MM.1S (cell line): ENCODE measurements at regions not wholly inside any gene's neighbourhood (a gene's known extent, or its start where the extent isn't known, plus 50 kb on each side); places are given as distances from the start of the nearest gene placed in this dataset.

Experiments used
- DNase-seq: peaks from one replicate; pipeline ENCODE4 v3.0.0-alpha.2; 2015
- H2AFZ ChIP-seq: fragments of 300-600 bp; sonication (generic); 2 replicates; pipeline ENCODE4 v1.6.0; 2016; ENCODE audit warnings: antibody characterized with exemption, low read length
- H3F3A ChIP-seq: fragments of 300-600 bp; sonication (generic); 2 replicates; pipeline ENCODE4 v1.6.1; 2016; ENCODE audit warnings: mild to moderate bottlenecking, antibody characterized with exemption, low read length, moderate library complexity, mixed read lengths; ENCODE audit not compliant: insufficient read depth
- H3K27ac ChIP-seq: fragments of 300-600 bp; sonication (generic); 2 replicates; pipeline ENCODE4 v1.5.1; 2016; ENCODE audit warnings: mild to moderate bottlenecking, low read length
- H3K27me3 ChIP-seq: fragments of 300-600 bp; sonication (generic); replicated peaks from 2 replicates; pipeline ENCODE4 v1.6.0; 2016; ENCODE audit warnings: low read length; ENCODE audit not compliant: insufficient read depth
- H3K36me3 ChIP-seq: fragments of 300-600 bp; sonication (generic); replicated peaks from 2 replicates; pipeline ENCODE4 v1.6.1; 2016; ENCODE audit warnings: mild to moderate bottlenecking, low read length, mixed read lengths; ENCODE audit not compliant: insufficient read depth
- H3K4me1 ChIP-seq: fragments of 300-600 bp; sonication (generic); 2 replicates; pipeline ENCODE4 v1.6.1; 2016; ENCODE audit warnings: low read length, mixed read lengths
- H3K4me2 ChIP-seq: fragments of 300-600 bp; sonication (generic); 2 replicates; pipeline ENCODE4 v1.6.0; 2016; ENCODE audit warnings: low read depth, low read length
- H3K4me3 ChIP-seq: fragments of 300-600 bp; sonication (generic); 2 replicates; pipeline ENCODE4 v1.5.1; 2016; ENCODE audit warnings: low read length, mixed read lengths
- H3K79me2 ChIP-seq: fragments of 300-600 bp; sonication (generic); 2 replicates; pipeline ENCODE4 v1.6.1; 2016; ENCODE audit warnings: mixed run types, low read length, mixed read lengths
- H3K9ac ChIP-seq: fragments of 300-600 bp; sonication (generic); 2 replicates; pipeline ENCODE4 v1.6.1; 2016; ENCODE audit warnings: low read length, mixed read lengths
- H3K9me2 ChIP-seq: fragments of 300-600 bp; sonication (generic); replicated peaks from 2 replicates; pipeline ENCODE4 v1.6.1; 2016; ENCODE audit warnings: mild to moderate bottlenecking, low read length, mixed read lengths; ENCODE audit not compliant: insufficient read depth
- H3K9me3 ChIP-seq: fragments of 300-600 bp; sonication (generic); replicated peaks from 2 replicates; pipeline ENCODE4 v1.6.1; 2016; ENCODE audit warnings: mild to moderate bottlenecking, low read length, mixed read lengths; ENCODE audit not compliant: insufficient read depth
- H4K20me1 ChIP-seq: fragments of 300-600 bp; sonication (generic); 2 replicates; pipeline ENCODE4 v1.6.1; 2016; ENCODE audit warnings: mild to moderate bottlenecking, low read length, moderate library complexity, mixed read lengths; ENCODE audit not compliant: insufficient read depth
- EZH2 ChIP-seq: fragments of 300-600 bp; sonication (generic); optimal IDR thresholded peaks from 2 replicates; pipeline ENCODE3; 2017; ENCODE audit warnings: low read depth, mild to moderate bottlenecking, antibody characterized with exemption, low read length, mixed read lengths
- EZH2phosphoT487 ChIP-seq: fragments of 300-600 bp; sonication (generic); IDR thresholded peaks from 2 replicates; pipeline ENCODE4 v1.6.1; 2018; ENCODE audit warnings: antibody characterized with exemption, low read length
- TF ChIP-seq, protein P1 (sequence below): fragments of 300-600 bp; sonication (generic); IDR thresholded peaks from 2 replicates; pipeline ENCODE4 v1.5.1; 2016; ENCODE audit warnings: antibody characterized with exemption, low read length, mixed read lengths

DNA sequence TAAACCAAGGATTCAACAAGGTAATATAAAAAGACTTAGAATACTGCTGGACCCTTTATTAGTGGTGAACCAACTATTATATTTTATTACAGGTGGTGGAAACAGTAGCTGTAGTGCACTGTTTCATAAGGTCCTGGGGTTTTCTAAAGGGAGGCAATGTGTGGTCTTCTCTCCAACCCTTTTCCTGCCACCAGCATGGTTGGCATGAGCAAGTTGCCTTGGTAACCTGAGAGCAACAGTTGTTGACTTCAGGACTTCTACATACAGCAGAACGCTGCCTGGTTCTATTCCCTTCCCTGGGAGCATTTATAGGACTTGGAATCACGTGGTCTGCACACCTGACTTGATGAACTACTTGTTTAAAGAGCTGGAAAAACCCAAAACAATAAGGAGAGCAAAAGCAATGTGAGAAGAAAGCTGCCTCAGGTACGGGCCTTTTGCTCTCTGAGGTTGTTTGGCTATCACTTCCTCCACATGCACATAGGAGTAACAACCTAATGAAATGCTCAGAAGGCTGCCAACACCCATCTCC is 81.1 kb upstream of the RAI14 start:
- no peak overlapping the region for H2AFZ ChIP-seq
- no peaks in the 10 kb centered on the region for H3F3A ChIP-seq
- no peak overlapping the region for H3K27ac ChIP-seq
- TF ChIP-seq, protein P1, sequence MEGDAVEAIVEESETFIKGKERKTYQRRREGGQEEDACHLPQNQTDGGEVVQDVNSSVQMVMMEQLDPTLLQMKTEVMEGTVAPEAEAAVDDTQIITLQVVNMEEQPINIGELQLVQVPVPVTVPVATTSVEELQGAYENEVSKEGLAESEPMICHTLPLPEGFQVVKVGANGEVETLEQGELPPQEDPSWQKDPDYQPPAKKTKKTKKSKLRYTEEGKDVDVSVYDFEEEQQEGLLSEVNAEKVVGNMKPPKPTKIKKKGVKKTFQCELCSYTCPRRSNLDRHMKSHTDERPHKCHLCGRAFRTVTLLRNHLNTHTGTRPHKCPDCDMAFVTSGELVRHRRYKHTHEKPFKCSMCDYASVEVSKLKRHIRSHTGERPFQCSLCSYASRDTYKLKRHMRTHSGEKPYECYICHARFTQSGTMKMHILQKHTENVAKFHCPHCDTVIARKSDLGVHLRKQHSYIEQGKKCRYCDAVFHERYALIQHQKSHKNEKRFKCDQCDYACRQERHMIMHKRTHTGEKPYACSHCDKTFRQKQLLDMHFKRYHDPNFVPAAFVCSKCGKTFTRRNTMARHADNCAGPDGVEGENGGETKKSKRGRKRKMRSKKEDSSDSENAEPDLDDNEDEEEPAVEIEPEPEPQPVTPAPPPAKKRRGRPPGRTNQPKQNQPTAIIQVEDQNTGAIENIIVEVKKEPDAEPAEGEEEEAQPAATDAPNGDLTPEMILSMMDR = no peak
- TF ChIP-seq EZH2 (no peak), EZH2phosphoT487 (no peak)
- H3K79me2 ChIP-seq = no peaks in the 10 kb centered on the region
- H3K27me3 ChIP-seq = no peaks in the 10 kb centered on the region
- H3K4me3 ChIP-seq = no peak overlapping the region
- no peaks in the 10 kb centered on the region for H3K9me2 ChIP-seq
- H4K20me1 ChIP-seq = no peaks in the 10 kb centered on the region
- H3K9ac ChIP-seq = no peak overlapping the region
- no peaks in the 10 kb centered on the region for H3K9me3 ChIP-seq
- DNase-seq = no peak
- H3K4me2 ChIP-seq = no peak overlapping the region
- H3K4me1 ChIP-seq = no peaks in the 10 kb centered on the region
- H3K36me3 ChIP-seq = no peaks in the 10 kb centered on the region

DNA sequence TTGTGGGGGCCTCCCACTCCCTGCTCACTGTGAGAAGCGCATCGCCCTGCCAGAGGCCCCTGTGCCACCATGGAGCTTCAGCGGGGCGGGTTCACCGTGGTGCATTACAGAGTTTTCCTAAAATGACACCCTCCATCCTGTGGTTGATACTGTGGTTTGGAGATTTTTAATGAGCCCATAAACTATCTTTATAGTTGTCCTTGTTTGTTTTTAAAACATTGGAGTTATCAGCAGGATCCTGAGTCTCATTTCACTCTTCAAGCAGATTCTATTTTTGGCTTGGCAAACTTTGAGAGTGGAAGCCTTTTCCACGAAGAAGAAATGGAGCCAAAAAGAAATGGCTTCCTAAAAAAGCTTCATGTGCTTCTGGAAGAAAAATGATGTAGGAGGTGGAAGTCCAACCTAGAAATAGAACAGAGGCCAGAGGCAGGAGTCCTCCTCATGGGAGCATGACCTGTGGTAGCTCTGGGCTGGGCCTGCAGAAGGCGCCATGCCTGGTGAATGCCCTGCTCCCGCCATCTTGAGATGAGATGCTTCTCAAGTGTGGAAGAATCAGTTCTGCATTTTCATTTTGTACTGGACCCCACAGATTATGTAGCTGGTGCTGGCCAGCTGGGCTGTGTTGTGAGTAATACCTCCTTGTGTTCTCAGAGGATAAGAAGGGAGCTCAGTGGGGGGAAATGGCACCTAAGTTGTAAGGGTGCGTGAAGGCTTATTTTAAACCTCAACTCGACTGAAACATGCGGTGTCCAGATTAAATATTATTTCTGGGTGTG is 79.0 kb upstream of the RAI14 start:
- Histone ChIP-seq H3K4me3 (no peak overlapping the region), H3K4me1 (no peaks in the 10 kb centered on the region), H2AFZ (no peak overlapping the region), H3K9me2 (no peaks in the 10 kb centered on the region), H3K9me3 (no peaks in the 10 kb centered on the region), H3K27me3 (no peaks in the 10 kb centered on the region), H3K36me3 (no peaks in the 10 kb centered on the region), H3K9ac (no peak overlapping the region), H3K4me2 (no peak overlapping the region), H4K20me1 (no peaks in the 10 kb centered on the region), H3K27ac (no peak overlapping the region), H3F3A (no peaks in the 10 kb centered on the region), H3K79me2 (no peaks in the 10 kb centered on the region)
- no peak for DNase-seq
- no peak for TF ChIP-seq EZH2
- TF ChIP-seq EZH2phosphoT487 = no peak
- TF ChIP-seq, protein P1 = no peak

DNA sequence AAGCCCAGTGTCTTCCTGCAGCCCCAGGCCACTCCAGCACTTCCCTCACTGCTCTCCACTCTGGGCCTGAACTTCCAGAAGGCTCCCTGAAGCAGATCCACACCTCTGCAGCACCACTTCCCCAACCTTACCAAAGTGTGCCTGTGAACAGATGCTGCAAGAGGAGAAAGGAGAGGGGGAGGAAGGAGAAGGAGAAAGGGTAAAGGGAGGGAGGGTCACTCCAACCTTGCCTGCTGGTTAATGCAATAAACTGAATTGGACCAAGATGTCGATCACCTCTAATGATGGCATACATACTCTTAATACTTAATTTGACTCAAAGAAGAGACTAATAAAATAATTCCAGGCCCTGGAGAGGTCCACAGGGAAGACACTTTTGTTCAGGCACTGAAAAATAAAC is 77.2 kb upstream of the RAI14 start:
- no peaks in the 10 kb centered on the region for H3K9me3 ChIP-seq
- DNase-seq = no peak
- H3K4me3 ChIP-seq = no peak overlapping the region
- H2AFZ ChIP-seq = no peak overlapping the region
- no peaks in the 10 kb centered on the region for H3K36me3 ChIP-seq
- H3K9me2 ChIP-seq = no peaks in the 10 kb centered on the region
- no peak overlapping the region for H3K4me2 ChIP-seq
- H4K20me1 ChIP-seq = no peaks in the 10 kb centered on the region
- no peaks in the 10 kb centered on the region for H3K79me2 ChIP-seq
- no peaks in the 10 kb centered on the region for H3K27me3 ChIP-seq
- H3K4me1 ChIP-seq = no peaks in the 10 kb centered on the region
- TF ChIP-seq EZH2phosphoT487 = no peak
- TF ChIP-seq, protein P1 = no peak
- no peak overlapping the region for H3K9ac ChIP-seq
- no peaks in the 10 kb centered on the region for H3F3A ChIP-seq
- no peak overlapping the region for H3K27ac ChIP-seq
